H9 (cell line): ENCODE measurements at regions not wholly inside any gene's neighbourhood (a gene's known extent, or its start where the extent isn't known, plus 50 kb on each side); places are given as distances from the start of the nearest gene placed in this dataset.

ENCODE experiments used
- DNase-seq: peaks from one replicate; pipeline ENCODE4 v3.0.0-alpha.2; 2017
- H2AFZ ChIP-seq: one replicate; pipeline ENCODE4 v1.6.1; 2013; ENCODE audit warnings: mild to moderate bottlenecking, low read length, control low read depth, moderate library complexity
- H2AK5ac ChIP-seq: 2 replicates; pipeline ENCODE4 v1.6.1; 2013; ENCODE audit warnings: low read length, control low read depth, mixed read lengths; ENCODE audit not compliant: insufficient read length
- H2BK120ac ChIP-seq: one replicate; pipeline ENCODE4 v1.6.1; 2013; ENCODE audit warnings: low read depth, mild to moderate bottlenecking, low read length, control low read depth, inconsistent platforms; ENCODE audit not compliant: poor library complexity, severe bottlenecking
- H2BK12ac ChIP-seq: 2 replicates; pipeline ENCODE4 v1.6.1; 2013; ENCODE audit warnings: low read length, control low read depth, mixed read lengths, low read depth; ENCODE audit not compliant: insufficient read length
- H2BK15ac ChIP-seq: 2 replicates; pipeline ENCODE4 v1.6.1; 2013; ENCODE audit warnings: low read depth, low read length, control low read depth
- H2BK20ac ChIP-seq: one replicate; pipeline ENCODE4 v1.6.1; 2013; ENCODE audit warnings: low read depth, mild to moderate bottlenecking, low read length, control low read depth, inconsistent platforms; ENCODE audit not compliant: poor library complexity, severe bottlenecking
- H2BK5ac ChIP-seq: 2 replicates; pipeline ENCODE4 v1.6.1; 2013; ENCODE audit warnings: low read length, control low read depth, mixed read lengths; ENCODE audit not compliant: insufficient read length
- H3K14ac ChIP-seq: 2 replicates; pipeline ENCODE4 v1.6.1; 2013; ENCODE audit warnings: low read length, control low read depth; ENCODE audit not compliant: insufficient read depth
- H3K18ac ChIP-seq: 2 replicates; pipeline ENCODE4 v1.6.1; 2013; ENCODE audit warnings: low read depth, mild to moderate bottlenecking, mixed read lengths, low read length, control low read depth; ENCODE audit not compliant: insufficient read length
- H3K23ac ChIP-seq: 2 replicates; pipeline ENCODE4 v1.6.1; 2013; ENCODE audit warnings: low read length, control low read depth, mixed read lengths, low read depth; ENCODE audit not compliant: insufficient read length
- H3K23me2 ChIP-seq: 2 replicates; pipeline ENCODE4 v1.6.1; 2013; ENCODE audit warnings: low read depth, mild to moderate bottlenecking, mixed read lengths, low read length, control low read depth; ENCODE audit not compliant: insufficient read length, poor library complexity, severe bottlenecking
- H3K27ac ChIP-seq: 2 replicates; pipeline ENCODE4 v1.5.1; 2013; ENCODE audit warnings: low read length, control low read depth, mixed read lengths, low read depth; ENCODE audit not compliant: insufficient read length
- H3K27me3 ChIP-seq: 2 replicates; pipeline ENCODE4 v1.6.1; 2013; ENCODE audit warnings: low read length, control low read depth, inconsistent platforms; ENCODE audit not compliant: insufficient read depth
- H3K4ac ChIP-seq: 2 replicates; pipeline ENCODE4 v1.6.1; 2013; ENCODE audit warnings: low read depth, mild to moderate bottlenecking, control low read depth, inconsistent platforms, low read length, moderate library complexity
- H3K4me1 ChIP-seq: 2 replicates; pipeline ENCODE4 v1.6.1; 2013; ENCODE audit warnings: low read length, control low read depth, inconsistent platforms; ENCODE audit not compliant: insufficient read depth
- H3K4me2 ChIP-seq: 2 replicates; pipeline ENCODE4 v1.6.1; 2013; ENCODE audit warnings: low read length, control low read depth, mixed read lengths; ENCODE audit not compliant: insufficient read length, insufficient read depth
- H3K56ac ChIP-seq: 2 replicates; pipeline ENCODE4 v1.6.1; 2013; ENCODE audit warnings: low read depth, mild to moderate bottlenecking, mixed read lengths, low read length, control low read depth; ENCODE audit not compliant: insufficient read length
- H3K79me1 ChIP-seq: 2 replicates; pipeline ENCODE4 v1.6.1; 2013; ENCODE audit warnings: low read depth, mild to moderate bottlenecking, moderate library complexity, low read length, control low read depth, inconsistent platforms; ENCODE audit not compliant: insufficient read depth, poor library complexity, severe bottlenecking
- H3K79me2 ChIP-seq: 2 replicates; pipeline ENCODE4 v1.6.1; 2013; ENCODE audit warnings: low read length, control low read depth, inconsistent platforms; ENCODE audit not compliant: insufficient read depth
- H3K9ac ChIP-seq: 2 replicates; pipeline ENCODE4 v1.6.1; 2013; ENCODE audit warnings: low read length, control low read depth, mixed read lengths; ENCODE audit not compliant: insufficient read length; ENCODE audit errors: extremely low read depth
- H3K9me3 ChIP-seq: one replicate; pipeline ENCODE4 v1.6.1; 2013; ENCODE audit warnings: low read depth, low read length, inconsistent platforms; ENCODE audit not compliant: control insufficient read depth
- H3T11ph ChIP-seq: one replicate; pipeline ENCODE4 v1.6.1; 2013; ENCODE audit warnings: mild to moderate bottlenecking, low read length, control low read depth, inconsistent platforms
- H4K20me1 ChIP-seq: one replicate; pipeline ENCODE4 v1.6.1; 2013; ENCODE audit not compliant: control insufficient read depth, insufficient read length, insufficient read depth
- H4K5ac ChIP-seq: 2 replicates; pipeline ENCODE4 v1.6.1; 2013; ENCODE audit warnings: low read depth, mild to moderate bottlenecking, mixed read lengths, low read length, control low read depth; ENCODE audit not compliant: insufficient read length
- H4K8ac ChIP-seq: replicated peaks from 2 replicates; pipeline ENCODE4 v1.6.1; 2013; ENCODE audit warnings: low read length, control low read depth, mixed read lengths, low read depth; ENCODE audit not compliant: insufficient read length
- H4K91ac ChIP-seq: 2 replicates; pipeline ENCODE4 v1.6.1; 2013; ENCODE audit warnings: low read depth, mild to moderate bottlenecking, moderate library complexity, mixed read lengths, low read length, control low read depth; ENCODE audit not compliant: insufficient read length
- H3K27ac Mint-ChIP-seq, 3 experiments: 2 replicates in 2 of 3; 3 replicates in 1 of 3; pipeline ENCODE4 v1.8.0; 2020 to 2021; ENCODE audit warnings: mixed read lengths in 3 of 3, mild to moderate bottlenecking in 1 of 3, moderate library complexity in 1 of 3
- H3K27me3 Mint-ChIP-seq: 2 replicates; pipeline ENCODE4 v1.8.0; 2021; ENCODE audit warnings: low read depth, mild to moderate bottlenecking, moderate library complexity, mixed read lengths
- H3K36me3 Mint-ChIP-seq, 3 experiments: 2 replicates in 2 of 3; 3 replicates in 1 of 3; pipeline ENCODE4 v1.8.0; 2020 to 2021; ENCODE audit warnings: low read depth in 3 of 3, mixed read lengths in 3 of 3; ENCODE audit not compliant: insufficient read depth in 1 of 3
- H3K4me1 Mint-ChIP-seq, 2 experiments: 2 replicates each; pipeline ENCODE4 v1.8.0; 2020; ENCODE audit warnings: mixed read lengths in 2 of 2
- H3K4me3 Mint-ChIP-seq, 2 experiments: 2 replicates in 1 of 2; 3 replicates in 1 of 2; pipeline ENCODE4 v1.8.0; 2020 to 2021; ENCODE audit warnings: mild to moderate bottlenecking in 2 of 2, mixed read lengths in 2 of 2, moderate library complexity in 1 of 2
- H3K9me3 Mint-ChIP-seq, 2 experiments: 2 replicates in 1 of 2; 3 replicates in 1 of 2; pipeline ENCODE4 v1.8.0; 2020; ENCODE audit warnings: mild to moderate bottlenecking in 2 of 2, mixed read lengths in 2 of 2, moderate library complexity in 1 of 2
- CTCF ChIP-seq: fragments of 200-600 bp; sonication (generic); conservative IDR thresholded peaks from 3 replicates; pipeline ENCODE4 v1.8.0; 2021; ENCODE audit warnings: antibody characterized with exemption, mild to moderate bottlenecking
- WGBS: extraction: QIAGEN DNeasy Blood & Tissue Kit; methylation state at CpG from one replicate; pipeline ENCODE4 v1.1.7; 2013; ENCODE audit warnings: missing lambda C conversion rate, low lambda C conversion rate, mixed read lengths; ENCODE audit not compliant: insufficient read length; ENCODE audit errors: extremely low coverage; 5-methylcytosine and 5-hydroxymethylcytosine counted together

DNA sequence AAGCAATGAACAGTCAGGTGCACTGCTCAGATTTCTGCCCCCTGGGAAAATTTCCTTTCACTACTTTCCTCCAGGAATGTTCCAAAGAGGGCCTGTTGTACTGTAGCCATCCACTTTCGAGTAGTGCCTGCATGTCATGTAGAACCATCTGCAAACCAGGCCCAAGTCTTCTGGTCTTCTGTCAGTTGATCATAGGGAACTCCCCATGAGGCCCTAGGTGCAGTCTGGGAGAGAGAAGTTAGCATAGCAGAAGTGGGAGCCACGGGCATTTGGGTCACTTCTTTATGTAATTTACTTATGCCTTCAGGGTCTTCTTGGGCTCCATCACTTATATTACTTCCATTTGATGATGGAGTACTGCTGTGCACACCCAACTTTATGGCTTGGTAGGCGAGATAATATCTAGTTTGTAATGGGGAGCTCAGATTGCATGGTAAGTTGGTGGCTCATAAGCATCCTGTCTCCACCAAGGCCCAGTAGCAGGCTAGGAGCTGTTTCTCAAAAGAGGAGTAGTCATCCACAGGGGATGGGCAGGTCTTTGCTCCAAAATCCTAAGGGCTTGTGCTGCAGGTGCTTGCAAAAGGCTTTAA is 151.4 kb downstream of the NFKBIZ start:
- Histone ChIP-seq H2BK12ac (no peak overlapping the region), H3K9ac (no peak overlapping the region), H3K4ac (no peak overlapping the region), H3K79me2 (no peaks in the 10 kb centered on the region), H4K91ac (no peak overlapping the region), H2BK5ac (no peak overlapping the region), H3K79me1 (no peaks in the 10 kb centered on the region), H4K20me1 (no peaks in the 10 kb centered on the region), H2BK120ac (no peak overlapping the region), H3K27me3 (no peaks in the 10 kb centered on the region), H3K4me1 (no peaks in the 10 kb centered on the region), H3K23me2 (no peaks in the 10 kb centered on the region), H3K56ac (no peak overlapping the region), H4K8ac (no peak overlapping the region), H2AK5ac (no peak overlapping the region), H2BK20ac (no peak overlapping the region), H2BK15ac (no peak overlapping the region), H4K5ac (no peak overlapping the region), H3K4me2 (no peak overlapping the region), H3K9me3 (no peaks in the 10 kb centered on the region), H3K23ac (no peak overlapping the region), H3K27ac (no peak overlapping the region), H3K14ac (no peak overlapping the region), H2AFZ (no peak overlapping the region), H3T11ph (no peak overlapping the region), H3K18ac (no peak overlapping the region)
- DNase-seq = no peak
- WGBS = no CpG with 5 or more reads among the region's 3 CpGs
- Mint-ChIP-seq H3K27me3 (no peaks in the 10 kb centered on the region), H3K4me1 (no peaks in the 10 kb centered on the region), H3K27ac (no peak overlapping the region), H3K4me3 (no peak overlapping the region), H3K9me3 (no peaks in the 10 kb centered on the region), H3K36me3 (no peaks in the 10 kb centered on the region)
- no peak for TF ChIP-seq CTCF
